SK-N-SH (cell line): ENCODE measurements at regions not wholly inside any gene's neighbourhood (a gene's known extent, or its start where the extent isn't known, plus 50 kb on each side); places are given as distances from the start of the nearest gene placed in this dataset.

Source experiments
- CTCF ChIA-PET: fragments of 300-600, 350-600 bp; formaldehyde crosslinking; extraction: SDS; loops from one replicate; lab custom pipeline; 2021; lab: Yijun Ruan, JAX
- POLR2A ChIA-PET: fragments of 350-600 bp; sonication (Branson Sonifier 250); formaldehyde crosslinking; extraction: SDS; loops from one replicate; lab custom pipeline; 2020; ENCODE audit warnings: antibody characterized with exemption, inconsistent platforms; lab: Yijun Ruan, JAX
- DNase-seq: peaks from one replicate; pipeline ENCODE4 v3.0.0; 2012
- H2AFZ ChIP-seq: fragments of 200-600 bp; sonication (generic); 2 replicates; pipeline ENCODE4 v1.8.1; 2016; ENCODE audit warnings: antibody characterized with exemption, mild to moderate bottlenecking, low read depth
- H3F3A ChIP-seq: fragments of 200-600 bp; sonication (generic); replicated peaks from 2 replicates; pipeline ENCODE3; 2016; ENCODE audit warnings: antibody characterized with exemption, mild to moderate bottlenecking; ENCODE audit not compliant: insufficient read depth
- H3K27ac ChIP-seq, 2 experiments: fragments of 200-500 bp in 1 of 2; fragments of 200-600 bp in 1 of 2; sonication (Bioruptor generic) in 1 of 2; sonication (generic), shearing (Covaris generic) in 1 of 2; 2 replicates each; pipeline versions ENCODE4 v1.5.1 to v1.6.1; 2014 to 2016; ENCODE audit warnings: low read depth in 2 of 2, inconsistent platforms in 1 of 2, low read length in 1 of 2, mild to moderate bottlenecking in 1 of 2, mixed read lengths in 1 of 2
- H3K27me3 ChIP-seq: fragments of 200-600 bp; sonication (generic), shearing (Covaris generic); 2 replicates; pipeline ENCODE4 v1.6.1; 2016; ENCODE audit warnings: mixed run types; ENCODE audit not compliant: insufficient read depth
- H3K36me3 ChIP-seq, 2 experiments: fragments of 200-500 bp in 1 of 2; fragments of 200-600 bp in 1 of 2; sonication (Bioruptor generic) in 1 of 2; sonication (generic) in 1 of 2; replicated peaks in 1 of 2; 2 replicates each; pipeline versions ENCODE3 to v1.5.1; 2014 to 2016; ENCODE audit warnings: low read length in 1 of 2, mild to moderate bottlenecking in 1 of 2; ENCODE audit not compliant: insufficient read depth in 2 of 2, control insufficient read depth in 1 of 2
- H3K4me1 ChIP-seq, 2 experiments: fragments of 200-500 bp in 1 of 2; fragments of 200-600 bp in 1 of 2; sonication (Bioruptor generic) in 1 of 2; sonication (generic), shearing (Covaris generic) in 1 of 2; 2 replicates each; pipeline versions ENCODE4 v1.5.1 to v1.6.1; 2014 to 2016; ENCODE audit warnings: low read depth in 1 of 2, low read length in 1 of 2, mixed run types in 1 of 2; ENCODE audit not compliant: insufficient read depth in 2 of 2, control insufficient read depth in 1 of 2
- H3K4me2 ChIP-seq: fragments of 200-600 bp; sonication (generic), shearing (Covaris generic); 2 replicates; pipeline ENCODE4 v1.6.1; 2017; ENCODE audit warnings: mixed run types
- H3K4me3 ChIP-seq, 2 experiments: fragments of 200-500 bp in 1 of 2; fragments of 200-600 bp in 1 of 2; sonication (Bioruptor generic) in 1 of 2; sonication (generic), shearing (Covaris generic) in 1 of 2; 2 replicates each; pipeline versions ENCODE4 v1.5.1 to v1.8.1; 2014 to 2016; ENCODE audit warnings: low read depth in 2 of 2, inconsistent platforms in 1 of 2, low read length in 1 of 2, mild to moderate bottlenecking in 1 of 2, mixed read lengths in 1 of 2, moderate library complexity in 1 of 2
- H3K79me2 ChIP-seq: fragments of 200-600 bp; sonication (generic); 2 replicates; pipeline ENCODE4 v1.8.1; 2017; ENCODE audit warnings: mild to moderate bottlenecking; ENCODE audit not compliant: insufficient read depth
- H3K9ac ChIP-seq: fragments of 200-600 bp; sonication (generic); 2 replicates; pipeline ENCODE4 v1.6.1; 2017; ENCODE audit warnings: mixed run types
- H3K9me2 ChIP-seq: fragments of 200-600 bp; sonication (generic); 2 replicates; pipeline ENCODE4 v1.6.1; 2017; ENCODE audit warnings: mixed run types
- H3K9me3 ChIP-seq: fragments of 200-600 bp; sonication (generic); 2 replicates; pipeline ENCODE4 v1.6.1; 2017; ENCODE audit warnings: mixed run types, mild to moderate bottlenecking, moderate library complexity
- H4K20me1 ChIP-seq: fragments of 200-600 bp; sonication (generic); 2 replicates; pipeline ENCODE4 v1.6.1; 2017; ENCODE audit warnings: mild to moderate bottlenecking, mixed run types; ENCODE audit not compliant: insufficient read depth
- CHD2 ChIP-seq: fragments of 150-350 bp; IDR thresholded peaks from 2 replicates; pipeline ENCODE4 v1.6.1; 2018; ENCODE audit warnings: low read length; ENCODE audit not compliant: partially characterized antibody
- FOSL2 ChIP-seq: IDR thresholded peaks from 2 replicates; pipeline ENCODE4 v1.4.0; 2012; ENCODE audit warnings: low read depth, mild to moderate bottlenecking, moderate library complexity, borderline replicate concordance
- FOXM1 ChIP-seq: IDR thresholded peaks from 2 replicates; pipeline ENCODE4 v1.4.0; 2012; ENCODE audit warnings: low read depth, mild to moderate bottlenecking
- GABPA ChIP-seq: IDR thresholded peaks from 2 replicates; pipeline ENCODE4 v1.4.0; 2012; ENCODE audit warnings: low read depth, mild to moderate bottlenecking
- MEF2A ChIP-seq: IDR thresholded peaks from 2 replicates; pipeline ENCODE4 v1.4.0; 2012; ENCODE audit warnings: low read depth, borderline replicate concordance
- MXI1 ChIP-seq: IDR thresholded peaks from 2 replicates; pipeline ENCODE4 v1.6.1; 2012; ENCODE audit warnings: mild to moderate bottlenecking, low read depth, low read length, improper control_type of control experiment
- NFIC ChIP-seq: IDR thresholded peaks from 2 replicates; pipeline ENCODE4 v1.4.0; 2012; ENCODE audit warnings: borderline replicate concordance
- RCOR1 ChIP-seq: fragments of 150-350 bp; IDR thresholded peaks from 2 replicates; pipeline ENCODE4 v1.6.1; 2017; ENCODE audit warnings: antibody characterized with exemption, low read length
- RFX5 ChIP-seq: IDR thresholded peaks from 2 replicates; pipeline ENCODE4 v1.6.1; 2012; ENCODE audit warnings: mild to moderate bottlenecking, improper control_type of control experiment, low read length
- SIN3A ChIP-seq: IDR thresholded peaks from 2 replicates; pipeline ENCODE4 v1.6.1; 2012; ENCODE audit warnings: low read depth, mild to moderate bottlenecking, low read length, moderate library complexity, borderline replicate concordance
- TAF1 ChIP-seq: IDR thresholded peaks from 2 replicates; pipeline ENCODE4 v1.6.1; 2012; ENCODE audit warnings: low read depth, mild to moderate bottlenecking, low read length, moderate library complexity, borderline replicate concordance
- TCF12 ChIP-seq: IDR thresholded peaks from 2 replicates; pipeline ENCODE4 v1.4.0; 2012
- WGBS: methylation state at CpG from one replicate; pipeline ENCODE4 v1.1.6; 2017; ENCODE audit warnings: low lambda C conversion rate; 5-methylcytosine and 5-hydroxymethylcytosine counted together
- TF ChIP-seq, protein P1 (sequence below): IDR thresholded peaks from 2 replicates; pipeline ENCODE4 v1.4.0; 2012; ENCODE audit warnings: low read depth, borderline replicate concordance
- TF ChIP-seq, protein P2 (sequence below): IDR thresholded peaks from 2 replicates; pipeline ENCODE4; 2012
- TF ChIP-seq, protein P3 (sequence below): IDR thresholded peaks from 2 replicates; pipeline ENCODE4 v1.4.0; 2012; ENCODE audit warnings: low read depth

GRCh38 chr4:145251391-145251790 is 71.0 kb upstream of the OTUD4 start (continued):
- TF ChIP-seq, protein P1, sequence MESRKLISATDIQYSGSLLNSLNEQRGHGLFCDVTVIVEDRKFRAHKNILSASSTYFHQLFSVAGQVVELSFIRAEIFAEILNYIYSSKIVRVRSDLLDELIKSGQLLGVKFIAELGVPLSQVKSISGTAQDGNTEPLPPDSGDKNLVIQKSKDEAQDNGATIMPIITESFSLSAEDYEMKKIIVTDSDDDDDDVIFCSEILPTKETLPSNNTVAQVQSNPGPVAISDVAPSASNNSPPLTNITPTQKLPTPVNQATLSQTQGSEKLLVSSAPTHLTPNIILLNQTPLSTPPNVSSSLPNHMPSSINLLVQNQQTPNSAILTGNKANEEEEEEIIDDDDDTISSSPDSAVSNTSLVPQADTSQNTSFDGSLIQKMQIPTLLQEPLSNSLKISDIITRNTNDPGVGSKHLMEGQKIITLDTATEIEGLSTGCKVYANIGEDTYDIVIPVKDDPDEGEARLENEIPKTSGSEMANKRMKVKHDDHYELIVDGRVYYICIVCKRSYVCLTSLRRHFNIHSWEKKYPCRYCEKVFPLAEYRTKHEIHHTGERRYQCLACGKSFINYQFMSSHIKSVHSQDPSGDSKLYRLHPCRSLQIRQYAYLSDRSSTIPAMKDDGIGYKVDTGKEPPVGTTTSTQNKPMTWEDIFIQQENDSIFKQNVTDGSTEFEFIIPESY, result no peak
- TF ChIP-seq FOXM1, result no peak
- TF ChIP-seq, all 33 proteins: peak for 0

- Histone ChIP-seq H3K9me2 (no peaks in the 10 kb centered on the region), H3F3A (no peaks in the 10 kb centered on the region), H3K4me3 (no peak overlapping the region), H3K9ac (no peak overlapping the region), H4K20me1 (no peaks in the 10 kb centered on the region), H3K79me2 (no peaks in the 10 kb centered on the region), H3K27ac (no peak overlapping the region), H3K36me3 (peaks cover 0 to 3% of the 10 kb centered on the region in 2 experiments), H3K4me2 (no peak overlapping the region), H2AFZ (no peak overlapping the region), H3K9me3 (no peaks in the 10 kb centered on the region), H3K4me1 (no peaks in the 10 kb centered on the region), H3K27me3 (no peaks in the 10 kb centered on the region)
- POLR2A ChIA-PET, result no interaction called here
- TF ChIP-seq RFX5 (no peak), TCF12 (no peak), MEF2A (no peak), CHD2 (no peak), RCOR1 (no peak), GABPA (no peak), FOSL2 (no peak), SIN3A (no peak), MXI1 (no peak), NFIC (no peak), TAF1 (no peak)
- TF ChIP-seq, protein P2, sequence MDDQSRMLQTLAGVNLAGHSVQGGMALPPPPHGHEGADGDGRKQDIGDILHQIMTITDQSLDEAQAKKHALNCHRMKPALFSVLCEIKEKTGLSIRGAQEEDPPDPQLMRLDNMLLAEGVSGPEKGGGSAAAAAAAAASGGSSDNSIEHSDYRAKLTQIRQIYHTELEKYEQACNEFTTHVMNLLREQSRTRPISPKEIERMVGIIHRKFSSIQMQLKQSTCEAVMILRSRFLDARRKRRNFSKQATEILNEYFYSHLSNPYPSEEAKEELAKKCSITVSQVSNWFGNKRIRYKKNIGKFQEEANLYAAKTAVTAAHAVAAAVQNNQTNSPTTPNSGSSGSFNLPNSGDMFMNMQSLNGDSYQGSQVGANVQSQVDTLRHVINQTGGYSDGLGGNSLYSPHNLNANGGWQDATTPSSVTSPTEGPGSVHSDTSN, result no peak
- TF ChIP-seq, protein P3, sequence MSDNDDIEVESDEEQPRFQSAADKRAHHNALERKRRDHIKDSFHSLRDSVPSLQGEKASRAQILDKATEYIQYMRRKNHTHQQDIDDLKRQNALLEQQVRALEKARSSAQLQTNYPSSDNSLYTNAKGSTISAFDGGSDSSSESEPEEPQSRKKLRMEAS, result no peak
- CTCF ChIA-PET, result interaction anchor here (0.9 to 1.6 kb wide), 3 partner anchors 14 to 360 kb away, joined by 3 read pairs; no protein-coding TSS in a partner anchor
- DNase-seq, result no peak
- 94% methylated on average over 2 of the region's 2 CpGs for WGBS
These were observed 68.6 kb upstream of the OTUD4 start for GRCh38 chr4:145248971-145249370.
